ENCODE measurements at regions not wholly inside any gene's neighbourhood (a gene's known extent, or its start where the extent isn't known, plus 50 kb on each side); places are given as distances from the start of the nearest gene placed in this dataset.

DNA sequence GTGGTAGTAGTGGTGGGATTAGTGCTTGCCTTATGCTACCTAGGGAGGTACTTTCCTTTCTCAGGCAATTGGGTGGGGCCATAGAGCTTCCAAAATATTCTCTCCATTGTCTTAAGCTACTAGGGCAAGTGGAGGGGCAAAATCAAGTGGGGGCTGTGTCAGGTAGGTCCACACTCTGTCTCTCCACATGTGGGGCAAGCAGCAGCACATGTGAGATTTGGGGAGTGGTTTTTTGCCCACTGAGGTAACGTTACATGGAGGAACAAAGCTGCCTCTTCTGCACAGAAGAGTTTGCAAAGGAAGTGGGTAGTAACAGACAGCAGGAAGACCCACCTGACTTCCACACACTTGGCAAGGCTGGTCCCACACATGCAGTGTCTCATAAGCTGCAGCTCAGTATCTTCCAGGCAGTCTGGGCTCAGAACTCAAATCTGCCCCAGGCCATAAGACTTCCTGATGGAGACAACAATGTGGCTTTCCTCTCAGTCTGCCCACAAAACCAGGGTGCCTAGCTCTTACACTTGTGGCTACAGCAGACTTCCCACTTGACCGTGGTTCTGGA is 1581.5 kb upstream of the PCDH20 start:
- Histone ChIP-seq H2BK15ac (ENCODE audit: low read depth, low read length) (no peak overlapping the region), H3K27me3 (ENCODE audit: control insufficient read depth, insufficient read depth, low read length) (no peaks in the 10 kb centered on the region), H3K14ac (replicated peaks; ENCODE audit: low read depth, low read length) (no peak overlapping the region), H3K4me3 (ENCODE audit: insufficient read depth, low read depth, low read length) (no peak overlapping the region), H3K9me3 (ENCODE audit: control insufficient read depth, insufficient read depth, low read length) (no peaks in the 10 kb centered on the region), H4K8ac (ENCODE audit: low read depth in 2 of 2, low read length in 2 of 2) (no peak overlapping the region), H3K4me2 (ENCODE audit: low read depth, low read length) (no peak overlapping the region), H3K36me3 (ENCODE audit: control insufficient read depth, insufficient read depth, low read length) (no peaks in the 10 kb centered on the region), H2AFZ (replicated peaks; ENCODE audit: low read length, poor library complexity) (peak overlapping the region; percentile 4), H4K20me1 (ENCODE audit: insufficient read depth, low read length) (no peaks in the 10 kb centered on the region), H3K9ac (ENCODE audit: low read depth, low read length) (no peak overlapping the region), H2AK5ac (ENCODE audit: low read depth, low read length) (no peak overlapping the region), H2BK120ac (ENCODE audit: low read depth, low read length) (no peak overlapping the region), H2BK5ac (ENCODE audit: low read depth, low read length, poor library complexity, severe bottlenecking) (no peak overlapping the region), H3K27ac (ENCODE audit: insufficient read depth, low read length) (no peak overlapping the region), H3K9me1 (ENCODE audit: insufficient read depth, low read length) (0 out of 2 replicates have a peak, but pooled peaks cover 2% of the 10 kb centered on the region), H3K79me1 (ENCODE audit: low read depth in 1 of 2, low read length in 2 of 2) (no peaks in the 10 kb centered on the region), H2AK9ac (replicated peaks; ENCODE audit: low read depth, low read length, poor library complexity) (no peak overlapping the region), H4K5ac (ENCODE audit: low read depth, low read length) (no peak overlapping the region), H3K23ac (ENCODE audit: low read depth, low read length) (no peak overlapping the region), H3K4ac (ENCODE audit: low read depth, low read length) (no peak overlapping the region), H3K18ac (ENCODE audit: low read depth, low read length) (no peak overlapping the region), H4K91ac (ENCODE audit: insufficient read depth, low read depth, low read length) (no peak overlapping the region), H2BK20ac (ENCODE audit: low read depth, low read length) (no peak overlapping the region), H3K4me1 (ENCODE audit: control insufficient read depth, insufficient read depth, low read length) (no peaks in the 10 kb centered on the region), H3K56ac (ENCODE audit: extremely low read depth, insufficient read depth, low read length) (no peak overlapping the region)
- no peak for DNase-seq
- dilution Hi-C loops (cut with HindIII; ENCODE audit: low sequenced_read_pairs, unreplicated experiment) (no loop called here), intact Hi-C loops (cut with micrococcal nuclease) (no loop called here), in situ Hi-C loops (cut with MboI; ENCODE audit: low sequenced_read_pairs) (no loop called here)
- TF ChIP-seq, protein P1, sequence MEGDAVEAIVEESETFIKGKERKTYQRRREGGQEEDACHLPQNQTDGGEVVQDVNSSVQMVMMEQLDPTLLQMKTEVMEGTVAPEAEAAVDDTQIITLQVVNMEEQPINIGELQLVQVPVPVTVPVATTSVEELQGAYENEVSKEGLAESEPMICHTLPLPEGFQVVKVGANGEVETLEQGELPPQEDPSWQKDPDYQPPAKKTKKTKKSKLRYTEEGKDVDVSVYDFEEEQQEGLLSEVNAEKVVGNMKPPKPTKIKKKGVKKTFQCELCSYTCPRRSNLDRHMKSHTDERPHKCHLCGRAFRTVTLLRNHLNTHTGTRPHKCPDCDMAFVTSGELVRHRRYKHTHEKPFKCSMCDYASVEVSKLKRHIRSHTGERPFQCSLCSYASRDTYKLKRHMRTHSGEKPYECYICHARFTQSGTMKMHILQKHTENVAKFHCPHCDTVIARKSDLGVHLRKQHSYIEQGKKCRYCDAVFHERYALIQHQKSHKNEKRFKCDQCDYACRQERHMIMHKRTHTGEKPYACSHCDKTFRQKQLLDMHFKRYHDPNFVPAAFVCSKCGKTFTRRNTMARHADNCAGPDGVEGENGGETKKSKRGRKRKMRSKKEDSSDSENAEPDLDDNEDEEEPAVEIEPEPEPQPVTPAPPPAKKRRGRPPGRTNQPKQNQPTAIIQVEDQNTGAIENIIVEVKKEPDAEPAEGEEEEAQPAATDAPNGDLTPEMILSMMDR (conservative IDR thresholded peaks at IDR 0.05; ENCODE audit: low read depth, low read length), result no peak
- TF ChIP-seq NFE2L2 (IDR thresholded peaks at IDR 0.05; ENCODE audit: low read depth, low read length), result no peak
- no peak for TF ChIP-seq FOS (IDR thresholded peaks at IDR 0.05; ENCODE audit: low read depth, low read length)
- no peak for TF ChIP-seq RAD21 (IDR thresholded peaks at IDR 0.05; ENCODE audit: low read length)
- TF ChIP-seq, protein P2, sequence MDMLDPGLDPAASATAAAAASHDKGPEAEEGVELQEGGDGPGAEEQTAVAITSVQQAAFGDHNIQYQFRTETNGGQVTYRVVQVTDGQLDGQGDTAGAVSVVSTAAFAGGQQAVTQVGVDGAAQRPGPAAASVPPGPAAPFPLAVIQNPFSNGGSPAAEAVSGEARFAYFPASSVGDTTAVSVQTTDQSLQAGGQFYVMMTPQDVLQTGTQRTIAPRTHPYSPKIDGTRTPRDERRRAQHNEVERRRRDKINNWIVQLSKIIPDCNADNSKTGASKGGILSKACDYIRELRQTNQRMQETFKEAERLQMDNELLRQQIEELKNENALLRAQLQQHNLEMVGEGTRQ (IDR thresholded peaks at IDR 0.05; ENCODE audit: low read depth, low read length), result no peak
- no peak for TF ChIP-seq MXI1 (IDR thresholded peaks at IDR 0.05; ENCODE audit: borderline replicate concordance, low read depth, low read length)
- TF ChIP-seq CHD1 (IDR thresholded peaks at IDR 0.05; ENCODE audit: low read depth, low read length), result no peak
- no peak for TF ChIP-seq CEBPB (IDR thresholded peaks at IDR 0.05; ENCODE audit: low read depth, low read length)
- no peak for TF ChIP-seq RFX5 (IDR thresholded peaks at IDR 0.05; ENCODE audit: low read depth, low read length)
- TF ChIP-seq MAZ (IDR thresholded peaks at IDR 0.05; ENCODE audit: borderline replicate concordance, low read depth, low read length), result no peak
- no peak for TF ChIP-seq SMC3 (IDR thresholded peaks at IDR 0.05; ENCODE audit: low read depth, low read length)
- TF ChIP-seq POLR2A (IDR thresholded peaks at IDR 0.05; ENCODE audit: low read depth, low read length), result no peak
- TF ChIP-seq, protein P3, sequence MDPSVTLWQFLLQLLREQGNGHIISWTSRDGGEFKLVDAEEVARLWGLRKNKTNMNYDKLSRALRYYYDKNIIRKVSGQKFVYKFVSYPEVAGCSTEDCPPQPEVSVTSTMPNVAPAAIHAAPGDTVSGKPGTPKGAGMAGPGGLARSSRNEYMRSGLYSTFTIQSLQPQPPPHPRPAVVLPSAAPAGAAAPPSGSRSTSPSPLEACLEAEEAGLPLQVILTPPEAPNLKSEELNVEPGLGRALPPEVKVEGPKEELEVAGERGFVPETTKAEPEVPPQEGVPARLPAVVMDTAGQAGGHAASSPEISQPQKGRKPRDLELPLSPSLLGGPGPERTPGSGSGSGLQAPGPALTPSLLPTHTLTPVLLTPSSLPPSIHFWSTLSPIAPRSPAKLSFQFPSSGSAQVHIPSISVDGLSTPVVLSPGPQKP (IDR thresholded peaks at IDR 0.05; ENCODE audit: borderline replicate concordance, low read depth, low read length), result no peak
- TF ChIP-seq MAFK (IDR thresholded peaks at IDR 0.05; ENCODE audit: low read depth, low read length), result no peak
- TF ChIP-seq BHLHE40 (IDR thresholded peaks at IDR 0.05; ENCODE audit: low read depth, low read length), result no peak
- no peak for TF ChIP-seq RCOR1 (IDR thresholded peaks at IDR 0.05; ENCODE audit: insufficient replicate concordance, low read length)
- CTCF ChIA-PET, result no interaction called here
- WGBS, 2 experiments (ENCODE audit: extremely low coverage in 2 of 2, insufficient read length in 1 of 2), result no CpG with 5 or more reads among the region's 2 CpGs
- no TSS peak for BruUV-seq (replicated peaks)
- ATAC-seq (ENCODE audit: low read depth), result no peak
- POLR2A ChIA-PET (ENCODE audit: unreplicated experiment), result no interaction called here
